ENCODE measurements at regions not wholly inside any gene's neighbourhood (a gene's known extent, or its start where the extent isn't known, plus 50 kb on each side); places are given as distances from the start of the nearest gene placed in this dataset.

GRCh38 chr13:44103429-44104196 lies 223.9 kb downstream of the LACC1 start:
- DNase-seq: no peak

GRCh38 chr13:44104197-44104490 lies 224.4 kb downstream of the LACC1 start:
- peak; percentile 2 for DNase-seq

- DNase-seq: no peak
These were observed 225.3 kb downstream of the LACC1 start for GRCh38 chr13:44104969-44105368.

GRCh38 chr13:44106266-44107152 lies 226.8 kb downstream of the LACC1 start:
- DNase-seq: no peak

- no peak for DNase-seq
These were observed 227.8 kb downstream of the LACC1 start for GRCh38 chr13:44107357-44108121.

DNA sequence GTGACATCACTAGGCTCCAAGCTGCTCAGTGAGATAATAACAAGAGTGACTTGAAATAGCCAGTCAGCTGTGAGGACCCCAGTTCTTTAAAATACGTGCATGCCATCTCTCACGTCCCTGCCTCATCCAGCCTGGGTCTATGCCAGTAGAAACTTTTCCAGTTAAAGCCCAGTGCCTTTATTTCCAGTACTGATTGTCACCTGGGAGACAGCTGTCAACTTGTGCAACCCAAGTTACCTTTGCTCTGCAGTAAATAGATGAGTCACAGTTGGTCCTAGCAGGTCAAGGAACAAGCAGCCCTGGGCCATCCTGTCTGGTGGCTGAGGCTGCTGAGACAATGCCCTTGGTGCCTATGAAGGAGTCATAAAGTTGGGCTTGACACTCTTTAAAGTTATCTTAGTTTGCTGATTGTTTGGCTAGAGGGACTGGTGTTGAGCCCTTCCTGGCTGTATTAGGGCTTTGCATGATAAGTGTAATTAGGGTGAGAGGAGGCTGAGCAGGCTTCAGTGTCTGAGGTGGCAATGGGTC lies 228.7 kb downstream of the LACC1 start:
- DNase-seq: no peak

DNA sequence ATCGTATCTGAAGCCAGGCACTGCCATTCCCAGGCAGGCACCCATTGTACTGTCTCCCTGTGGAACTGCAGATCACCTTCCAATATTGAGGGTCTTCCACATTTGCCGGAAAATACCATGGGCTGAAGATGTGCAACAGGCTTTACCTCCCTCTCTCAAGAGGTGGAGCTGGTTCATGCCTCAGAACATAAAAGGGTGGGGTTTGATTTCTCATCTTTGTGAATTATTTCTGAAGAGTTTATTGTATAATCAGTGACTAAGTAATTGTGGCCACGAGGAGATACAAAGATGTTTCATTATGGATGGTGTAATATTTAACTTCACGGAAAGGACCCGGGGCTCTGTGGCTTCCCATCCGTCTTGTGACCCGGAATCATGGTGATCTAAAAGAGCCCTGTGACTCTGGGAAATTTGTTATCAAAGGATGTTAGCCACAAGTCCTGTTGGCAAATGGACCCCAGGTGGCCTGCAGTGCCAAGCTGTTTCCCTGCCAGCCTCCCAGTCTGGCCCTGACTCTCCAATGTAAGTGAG lies 230.5 kb downstream of the LACC1 start:
- no peak for DNase-seq

DNA sequence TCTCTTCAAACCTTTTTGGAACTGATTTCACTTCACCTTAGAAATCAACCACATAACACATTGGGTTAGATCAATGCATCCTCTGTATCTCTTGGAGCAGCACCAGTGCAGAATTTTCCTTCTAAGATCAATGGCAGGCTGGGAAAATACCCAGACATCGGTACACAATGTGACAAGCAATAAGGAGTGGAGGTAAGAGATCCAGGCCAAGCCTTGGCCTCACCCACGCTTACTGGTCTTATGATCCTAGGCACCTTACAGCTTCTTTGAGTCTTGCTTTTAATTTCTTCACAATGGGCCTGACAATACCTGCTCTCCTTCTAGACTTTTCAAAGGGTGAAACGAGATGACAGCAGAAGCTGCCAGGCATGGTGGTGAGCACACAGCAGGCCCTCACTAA lies 232.0 kb downstream of the LACC1 start:
- DNase-seq: no peak

DNA sequence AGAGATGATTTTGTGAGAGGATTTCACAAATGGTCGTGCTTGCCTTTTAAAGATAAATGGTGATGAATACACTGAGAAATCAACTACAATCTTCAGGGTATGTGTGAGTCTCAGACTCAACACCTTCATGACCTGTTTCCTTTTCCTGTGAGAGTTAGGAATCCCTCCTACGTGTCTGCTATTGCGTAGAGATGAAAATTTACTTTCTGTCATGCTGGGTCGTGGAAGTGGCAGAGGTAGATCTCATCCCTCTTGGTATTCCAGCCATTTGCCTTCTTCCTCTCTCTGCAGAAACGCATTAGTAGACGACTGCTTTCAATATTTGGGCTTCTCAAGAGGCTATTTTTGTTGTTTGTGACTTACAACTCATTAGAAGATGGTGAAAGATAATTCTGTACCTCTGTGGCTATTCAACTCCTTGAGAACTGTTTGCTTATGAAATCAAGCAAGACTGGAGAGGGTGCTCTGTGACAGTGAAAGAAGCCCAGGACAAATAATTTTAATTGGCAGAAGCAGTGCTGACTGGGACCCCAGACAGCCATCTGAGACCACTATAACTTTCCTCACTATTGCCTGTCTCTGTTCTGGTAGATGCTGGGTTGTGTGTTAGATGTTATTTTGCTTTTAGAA lies 233.1 kb downstream of the LACC1 start:
- DNase-seq: no peak

DNA sequence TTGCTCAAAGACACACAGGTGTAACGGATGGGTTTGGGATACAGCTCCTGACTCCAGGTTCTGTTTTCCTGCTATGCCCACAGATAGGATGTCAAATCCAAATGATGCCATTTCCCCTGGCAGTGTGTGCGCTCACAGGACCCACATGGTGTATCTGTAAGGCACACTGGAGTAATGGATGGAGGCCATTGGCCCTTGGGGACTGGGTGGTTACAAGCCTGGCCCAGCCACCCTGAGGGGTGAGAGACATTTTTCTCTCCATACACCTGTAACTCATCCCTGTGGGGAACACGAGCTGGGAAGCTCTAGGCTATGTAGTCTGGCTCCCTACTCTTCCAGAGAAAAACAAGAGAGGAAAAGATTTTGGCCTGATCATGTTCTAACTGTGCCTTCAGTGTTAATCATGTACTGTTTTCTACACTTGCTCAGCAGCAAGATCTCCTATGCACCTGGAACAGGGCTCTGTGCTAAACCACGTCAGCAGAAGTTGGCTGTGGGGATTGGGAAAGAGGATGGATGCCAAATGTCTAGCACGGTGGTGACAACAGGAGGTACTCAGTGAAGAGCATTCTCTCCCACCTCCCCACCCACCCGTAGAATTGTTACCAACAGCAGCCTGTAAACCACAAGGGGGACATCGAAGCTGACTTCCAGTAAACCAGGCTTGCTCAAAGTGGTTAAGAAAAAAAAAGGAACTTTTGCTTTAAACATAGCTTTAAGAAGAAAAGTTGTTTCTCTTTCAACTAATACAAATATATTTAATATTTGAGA lies 237.0 kb downstream of the LACC1 start:
- DNase-seq: no peak

GRCh38 chr13:44117351-44117750 lies 237.6 kb downstream of the LACC1 start:
- DNase-seq: no peak

DNA sequence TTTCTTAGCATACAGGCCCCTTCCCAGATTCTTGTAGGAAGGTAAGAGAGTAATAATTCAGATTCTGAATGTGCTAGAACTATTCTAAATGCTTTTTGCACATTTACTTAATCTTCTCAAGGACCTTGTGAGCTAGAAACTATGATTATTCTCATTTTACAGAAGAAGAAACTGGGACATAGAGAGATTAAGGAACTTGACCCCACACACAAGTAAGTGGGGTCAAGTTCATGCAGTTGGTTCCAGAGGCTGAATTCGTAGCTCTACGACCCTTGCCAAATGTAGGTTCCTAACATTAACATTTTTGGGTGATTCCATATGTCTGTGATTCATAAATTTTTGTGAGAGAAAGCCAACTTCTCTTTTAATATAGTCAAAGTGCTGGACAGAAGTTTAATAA lies 238.1 kb downstream of the LACC1 start:
- no peak for DNase-seq

DNA sequence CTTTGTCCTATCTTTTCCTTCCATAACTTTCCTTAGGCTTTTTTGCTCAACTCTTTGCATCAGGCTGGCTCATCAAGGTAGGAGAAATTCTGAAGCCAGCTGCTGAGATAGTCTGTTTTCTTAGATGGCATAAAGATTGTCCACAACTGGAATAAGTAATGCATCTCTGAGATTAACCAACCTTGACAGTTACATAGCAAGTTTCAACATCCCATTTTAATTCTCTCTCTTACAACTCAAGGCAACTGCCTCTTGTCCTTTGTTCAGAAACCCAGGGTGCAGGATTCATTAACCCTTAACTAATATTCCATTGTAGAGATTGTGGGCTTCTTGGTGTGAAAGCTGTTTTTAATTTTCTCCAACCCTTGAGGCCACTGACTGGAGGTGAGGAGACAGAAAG lies 239.2 kb downstream of the LACC1 start:
- no peak for DNase-seq

- no peak for DNase-seq
These were observed 240.3 kb downstream of the LACC1 start for GRCh38 chr13:44120043-44120442.

GRCh38 chr13:44120849-44121755 lies 241.4 kb downstream of the LACC1 start:
- no peak for DNase-seq

DNA sequence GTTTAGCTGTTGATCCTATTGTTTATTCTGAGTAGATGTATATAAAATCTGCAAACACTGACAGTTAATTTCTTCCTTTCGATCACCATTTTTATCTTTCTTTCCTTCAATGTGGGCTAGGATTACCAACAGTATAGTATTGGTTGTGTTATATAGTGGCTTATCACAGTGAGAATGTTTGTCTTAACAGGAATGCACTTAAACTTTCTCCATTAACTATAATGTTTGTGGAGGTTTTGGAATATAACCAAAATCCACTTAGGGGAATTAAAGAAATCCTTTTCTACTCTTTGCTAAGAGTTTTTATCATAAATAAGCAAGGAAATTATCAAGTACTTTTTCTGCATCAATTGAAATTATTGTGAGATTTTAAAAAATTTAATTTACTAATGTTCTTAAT lies 244.6 kb downstream of the LACC1 start:
- DNase-seq: no peak

DNA sequence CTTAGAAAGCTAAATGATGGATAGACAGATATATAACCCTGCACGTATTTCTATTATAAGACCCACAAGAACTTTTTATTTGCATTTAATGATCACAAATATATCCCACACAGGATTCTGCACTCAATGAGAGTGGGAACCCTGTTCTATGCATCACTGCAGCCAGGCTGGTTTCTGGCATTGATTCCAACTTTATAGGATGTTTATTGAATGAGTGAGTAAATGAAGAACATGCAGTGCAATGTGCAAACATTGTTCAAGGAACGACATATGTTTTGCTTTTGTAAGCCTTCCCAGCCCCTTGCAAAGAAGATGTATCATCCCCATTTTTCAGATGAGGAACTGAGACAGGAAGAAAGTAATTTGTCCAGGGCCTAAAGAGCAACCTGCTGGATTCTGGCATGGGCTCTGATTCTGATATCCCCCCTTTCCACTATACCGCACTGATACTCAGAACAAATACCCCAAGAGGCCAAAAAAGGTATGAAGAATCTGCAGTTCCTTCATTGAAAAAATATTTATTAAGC lies 246.3 kb downstream of the LACC1 start:
- no peak for DNase-seq

- DNase-seq: no peak
These were observed 245.0 kb upstream of the SERP2 start for GRCh38 chr13:44128552-44129001.

- DNase-seq: no peak
These were observed 244.2 kb upstream of the SERP2 start for GRCh38 chr13:44129418-44129817.

DNA sequence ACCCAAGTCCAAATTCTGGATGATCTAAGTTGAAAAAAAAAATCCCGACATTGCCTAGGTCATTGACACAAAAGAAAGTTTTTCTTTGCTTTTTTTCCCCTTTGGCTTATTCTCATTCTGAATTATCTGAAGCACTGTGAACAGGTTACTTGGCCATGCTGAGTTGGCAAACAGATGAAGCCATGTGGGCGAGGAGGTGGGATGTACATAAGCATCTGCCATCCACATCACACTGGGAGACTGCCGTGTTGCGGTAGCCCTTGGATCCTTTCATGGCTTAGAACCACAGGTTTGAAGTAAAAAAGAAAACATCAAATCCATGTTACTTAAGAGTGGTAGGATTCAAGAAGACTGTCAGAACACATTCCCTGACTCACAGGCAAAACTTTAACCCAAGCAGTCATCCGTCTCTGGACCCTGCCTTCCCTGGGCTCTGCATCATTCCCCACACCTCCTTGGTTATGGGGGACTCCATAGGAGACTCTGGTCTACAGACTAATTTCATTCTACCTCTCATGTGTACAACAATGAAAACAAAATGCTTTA lies 242.5 kb upstream of the SERP2 start:
- no peak for DNase-seq
